VCaP (cell line): ENCODE measurements at regions not wholly inside any gene's neighbourhood (a gene's known extent, or its start where the extent isn't known, plus 50 kb on each side); places are given as distances from the start of the nearest gene placed in this dataset.

Experiments
- H3K27ac ChIP-seq: fragments of 450-650 bp; 2 replicates; pipeline ENCODE4 v1.5.1; 2017
- CTCF ChIP-seq: fragments of 450-650 bp; conservative IDR thresholded peaks from 2 replicates; pipeline ENCODE4 v1.5.1; 2017; ENCODE audit warnings: mild to moderate bottlenecking, moderate library complexity

- TF ChIP-seq CTCF: no peak
- H3K27ac ChIP-seq: no peak overlapping the region
Measured at GRCh38 chr6:139638179-139638941, 263.9 kb upstream of the CITED2 start.

GRCh38 chr6:139637766-139638165, 263.3 kb upstream of the CITED2 start:
- no peak for TF ChIP-seq CTCF

DNA sequence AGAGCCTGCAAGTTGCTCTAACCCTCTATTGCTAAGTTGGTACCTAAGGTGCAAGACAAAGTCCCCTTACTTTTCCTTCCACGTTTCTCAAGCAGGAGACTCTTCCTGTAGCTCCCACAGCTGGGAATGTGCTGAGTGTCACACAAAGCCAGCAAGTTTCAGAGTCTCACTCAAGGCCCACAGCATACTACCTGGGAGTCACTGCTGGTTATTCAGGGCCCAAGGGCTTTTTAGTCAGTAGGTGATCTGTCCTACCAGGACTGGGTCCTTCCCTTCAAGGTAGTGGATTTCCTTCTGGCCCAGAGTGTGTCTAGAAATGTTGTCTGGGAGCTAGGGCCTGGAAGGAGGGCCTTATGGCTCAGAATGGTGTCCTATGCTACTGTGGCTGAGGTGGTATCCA, 261.9 kb upstream of the CITED2 start:
- TF ChIP-seq CTCF: no peak
- no peak overlapping the region for H3K27ac ChIP-seq

More at GRCh38 chr6:139637766-139638165, 263.3 kb upstream of the CITED2 start:
- no peak overlapping the region for H3K27ac ChIP-seq

- no peak for TF ChIP-seq CTCF
- H3K27ac ChIP-seq: no peak overlapping the region
Measured at GRCh38 chr6:139635401-139636130, 261.1 kb upstream of the CITED2 start.

DNA sequence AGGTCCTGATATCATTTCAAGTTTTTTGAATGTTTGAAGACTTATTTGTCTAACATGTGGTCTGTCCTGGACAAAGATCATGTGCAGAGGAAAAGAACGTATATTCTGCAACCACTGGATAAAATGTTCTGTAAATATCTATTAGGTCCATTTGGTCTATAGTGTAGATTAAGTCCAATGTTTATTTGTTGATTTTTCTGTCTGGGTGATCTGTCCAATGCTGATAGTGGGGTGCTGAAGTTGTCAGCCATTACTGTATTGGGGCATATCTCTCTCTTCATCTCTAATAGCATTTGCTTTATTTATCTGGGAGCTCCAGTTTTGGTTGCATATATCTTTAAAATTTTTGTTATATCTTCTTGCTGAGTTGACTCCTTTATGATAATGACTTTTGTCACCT, 258.4 kb upstream of the CITED2 start:
- no peak overlapping the region for H3K27ac ChIP-seq
- TF ChIP-seq CTCF: no peak

DNA sequence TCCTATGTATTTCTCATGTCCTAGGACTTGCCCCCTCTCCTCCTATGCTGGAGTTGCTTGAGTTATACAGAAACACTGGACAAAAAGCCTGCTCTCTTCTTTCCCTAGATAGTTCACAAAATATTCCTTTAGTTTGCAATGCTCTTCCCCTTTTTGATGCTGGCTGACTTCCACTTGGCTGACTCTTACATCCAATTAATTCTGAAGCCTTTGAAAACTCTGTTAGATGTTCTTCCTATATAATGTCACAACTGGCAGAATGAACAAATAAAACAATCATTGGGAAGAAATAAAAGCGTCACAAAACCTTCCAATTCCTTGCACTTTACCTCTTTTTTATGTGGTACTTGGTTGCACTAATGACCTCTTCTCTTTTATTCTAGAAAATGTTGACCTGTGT, 253.8 kb upstream of the CITED2 start:
- TF ChIP-seq CTCF: no peak
- H3K27ac ChIP-seq: no peak overlapping the region; the same call in 1 of the 2 replicates

DNA sequence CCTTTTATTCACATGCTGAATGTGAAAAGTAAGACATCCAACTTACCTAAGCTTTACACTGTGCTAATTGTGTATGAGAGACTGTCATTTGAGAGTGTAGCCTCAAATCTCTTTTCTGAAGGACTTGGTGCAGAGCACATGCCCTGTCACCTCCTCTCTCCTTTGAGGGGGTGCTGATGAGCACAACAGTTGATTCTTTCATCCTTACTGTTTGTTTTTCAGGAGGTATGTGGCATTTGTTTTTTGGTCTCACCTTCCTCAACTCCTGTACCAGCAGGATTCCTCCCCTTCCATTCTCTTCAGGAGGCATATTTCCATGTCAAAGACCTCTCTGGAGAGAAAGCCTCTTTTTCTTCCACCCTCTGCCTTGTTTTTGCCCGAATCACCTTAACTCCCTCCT, 252.6 kb upstream of the CITED2 start:
- H3K27ac ChIP-seq: no peak overlapping the region
- TF ChIP-seq CTCF: no peak
